ENCODE measurements at regions not wholly inside any gene's neighbourhood (a gene's known extent, or its start where the extent isn't known, plus 50 kb on each side); places are given as distances from the start of the nearest gene placed in this dataset.

GRCh38 chr12:126193190-126193589 lies 1128.0 kb downstream of the AACS start:
- DNase-seq (ENCODE audit: low spot score) = no peak

DNA sequence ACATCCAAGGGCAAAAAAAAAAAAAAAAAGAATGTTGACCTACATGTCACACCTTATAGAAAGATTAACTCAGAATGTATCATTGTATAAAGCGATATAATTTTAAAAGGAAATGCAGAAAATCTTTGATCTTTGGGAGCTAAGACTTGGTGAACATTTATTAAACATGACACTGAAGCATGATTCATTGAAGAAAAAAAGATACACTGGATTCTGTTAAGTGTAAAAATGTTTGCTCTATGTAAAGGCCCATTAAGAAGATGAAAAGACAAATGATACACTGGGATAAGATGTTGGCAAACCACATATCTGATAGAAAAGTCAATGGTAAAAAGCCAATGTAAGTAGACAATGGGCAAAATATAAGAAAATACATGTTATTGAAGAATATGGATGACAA lies 1131.0 kb downstream of the AACS start:
- no peak for DNase-seq (ENCODE audit: low spot score)

- DNase-seq (ENCODE audit: low spot score) = no peak
Measured at GRCh38 chr12:126198516-126198915, 1133.3 kb downstream of the AACS start.

- DNase-seq (ENCODE audit: low spot score) = no peak
Measured at GRCh38 chr12:126198966-126199692, 1133.9 kb downstream of the AACS start.

DNA sequence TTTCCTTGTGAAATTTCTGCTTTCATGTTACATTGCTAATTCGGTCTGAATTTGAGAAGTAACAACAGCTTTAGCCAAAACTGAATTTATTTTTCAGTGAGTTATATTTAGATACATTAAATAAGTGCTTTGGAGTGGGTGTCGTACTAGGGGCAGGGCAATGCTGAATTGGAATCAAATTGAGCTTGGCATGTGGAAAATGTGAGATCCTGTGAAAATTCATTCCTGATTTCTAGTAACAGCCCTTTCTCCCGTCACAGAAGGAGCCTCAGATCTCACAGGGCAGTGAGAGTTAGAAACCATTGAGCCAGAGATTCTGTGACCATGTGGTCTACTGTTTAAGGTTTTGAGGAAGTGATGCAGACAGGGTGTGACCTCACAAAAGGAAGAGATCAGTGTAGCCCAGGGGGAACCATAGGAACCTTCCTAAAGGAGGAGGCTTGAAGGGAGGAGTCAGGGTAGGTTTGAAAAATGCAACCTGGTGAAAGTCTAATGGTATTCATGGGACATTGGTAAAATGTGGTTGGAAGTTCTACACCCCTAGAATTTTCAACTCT lies 1136.8 kb downstream of the AACS start:
- DNase-seq (ENCODE audit: low spot score) = no peak

- no peak for DNase-seq (ENCODE audit: low spot score)
Measured at GRCh38 chr12:126204326-126204725, 1139.1 kb downstream of the AACS start.

DNA sequence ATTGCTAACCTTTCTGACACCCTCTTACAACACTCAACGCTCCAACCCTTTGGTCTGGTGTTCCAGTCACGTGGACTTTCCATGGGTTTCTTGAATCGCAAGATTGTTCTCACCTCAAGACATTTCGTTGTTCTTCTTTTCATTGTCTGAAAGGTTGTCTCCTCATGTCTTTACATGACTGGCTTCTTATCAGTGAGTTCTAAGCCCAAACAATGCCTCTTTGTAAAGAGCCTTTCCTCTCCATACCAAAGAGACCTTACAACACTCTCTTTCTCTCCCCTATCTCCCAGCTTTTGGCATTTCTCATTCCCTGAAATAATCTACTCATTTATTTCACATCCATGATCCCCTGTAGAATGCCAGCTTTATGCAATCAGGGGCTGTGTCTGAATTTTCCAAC lies 1144.8 kb downstream of the AACS start:
- DNase-seq (ENCODE audit: low spot score) = no peak

GRCh38 chr12:126210448-126210847 lies 1145.2 kb downstream of the AACS start:
- DNase-seq (ENCODE audit: low spot score) = no peak

DNA sequence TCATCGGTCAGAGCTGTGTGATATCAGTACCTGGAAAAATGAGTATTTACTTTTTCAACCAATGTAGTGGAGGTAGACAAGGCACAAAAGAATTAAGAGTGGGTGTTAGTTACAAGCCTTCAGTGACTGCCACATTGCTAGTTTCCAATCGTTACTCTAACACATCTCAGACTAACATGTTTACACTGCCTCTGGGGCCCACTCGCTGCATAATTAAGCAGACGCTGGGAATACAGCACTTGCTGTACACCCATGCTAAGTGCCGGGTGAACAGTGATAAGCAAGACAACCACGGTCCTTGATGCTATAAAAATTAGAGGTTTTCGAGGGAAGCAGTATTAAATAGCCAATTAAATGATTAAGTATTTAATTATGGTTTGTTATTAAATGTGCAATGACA lies 1147.6 kb downstream of the AACS start:
- DNase-seq (ENCODE audit: low spot score) = no peak

- DNase-seq (ENCODE audit: low spot score) = no peak
Measured at GRCh38 chr12:126218697-126219096, 1153.5 kb downstream of the AACS start.

DNA sequence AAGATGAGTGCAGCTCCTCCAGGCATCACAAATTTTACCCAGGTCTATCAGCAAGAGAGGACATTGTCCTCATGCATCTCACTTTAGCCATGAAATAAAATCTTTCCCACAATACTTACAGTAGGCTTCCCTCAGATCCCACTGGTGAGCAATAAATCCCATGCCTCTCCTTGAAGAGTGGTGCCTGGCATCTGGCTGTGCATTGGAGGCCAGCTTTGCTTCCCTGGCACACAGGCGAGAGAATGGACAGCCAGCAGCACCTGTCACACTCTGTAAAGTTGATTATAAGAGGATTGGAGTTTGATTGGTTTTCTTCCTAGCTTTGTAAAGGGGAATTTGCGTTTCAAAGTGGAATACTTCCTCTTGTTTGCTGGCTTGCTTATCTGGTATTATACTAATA lies 1153.9 kb downstream of the AACS start:
- no peak for DNase-seq (ENCODE audit: low spot score)

GRCh38 chr12:126219654-126220279 lies 1154.5 kb downstream of the AACS start:
- DNase-seq (ENCODE audit: low spot score) = no peak

- DNase-seq (ENCODE audit: low spot score) = no peak
Measured at GRCh38 chr12:126224032-126224431, 1158.8 kb downstream of the AACS start.

DNA sequence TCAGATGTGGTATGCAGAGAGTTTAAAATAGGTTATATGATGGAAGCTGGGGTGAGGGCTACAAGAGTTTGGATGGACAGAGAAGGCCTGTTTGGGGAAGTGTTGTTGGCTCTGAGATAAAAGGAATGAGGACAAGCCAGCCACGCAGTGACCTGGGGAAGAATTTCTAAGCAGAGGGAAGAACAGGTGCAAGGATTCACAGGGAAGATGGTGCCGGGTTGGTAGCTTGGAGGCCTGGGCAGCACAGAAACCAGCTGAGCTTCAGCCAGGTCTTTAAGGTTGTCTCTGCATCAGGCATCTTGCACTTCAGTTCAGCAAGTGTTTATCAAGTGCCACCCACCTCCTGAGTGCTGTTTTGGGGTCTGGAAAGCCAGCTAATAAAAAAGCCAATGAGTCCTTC lies 1163.7 kb downstream of the AACS start:
- DNase-seq (ENCODE audit: low spot score) = no peak

- DNase-seq (ENCODE audit: low spot score) = no peak
Measured at GRCh38 chr12:126232711-126233110, 1167.5 kb downstream of the AACS start.

DNA sequence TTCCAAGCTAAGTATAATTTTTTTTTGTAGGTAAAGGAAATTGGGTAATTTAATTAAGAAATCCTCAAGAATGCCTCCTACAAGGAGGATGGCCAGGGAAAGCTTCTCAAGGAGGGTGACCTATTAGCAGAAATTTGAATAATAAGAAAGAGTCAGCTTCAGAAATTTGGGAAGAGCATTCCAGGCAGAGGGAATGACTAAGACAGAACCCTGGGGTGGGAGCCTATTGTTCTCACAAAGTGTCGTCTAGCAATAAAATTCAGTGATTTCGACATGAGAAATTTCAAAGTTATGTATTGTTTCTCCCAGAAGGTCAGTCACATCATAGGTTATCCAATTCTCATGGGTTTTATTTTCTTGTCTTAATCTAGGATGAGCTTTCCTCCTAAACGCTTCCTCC lies 1168.4 kb downstream of the AACS start:
- DNase-seq (ENCODE audit: low spot score) = no peak

DNA sequence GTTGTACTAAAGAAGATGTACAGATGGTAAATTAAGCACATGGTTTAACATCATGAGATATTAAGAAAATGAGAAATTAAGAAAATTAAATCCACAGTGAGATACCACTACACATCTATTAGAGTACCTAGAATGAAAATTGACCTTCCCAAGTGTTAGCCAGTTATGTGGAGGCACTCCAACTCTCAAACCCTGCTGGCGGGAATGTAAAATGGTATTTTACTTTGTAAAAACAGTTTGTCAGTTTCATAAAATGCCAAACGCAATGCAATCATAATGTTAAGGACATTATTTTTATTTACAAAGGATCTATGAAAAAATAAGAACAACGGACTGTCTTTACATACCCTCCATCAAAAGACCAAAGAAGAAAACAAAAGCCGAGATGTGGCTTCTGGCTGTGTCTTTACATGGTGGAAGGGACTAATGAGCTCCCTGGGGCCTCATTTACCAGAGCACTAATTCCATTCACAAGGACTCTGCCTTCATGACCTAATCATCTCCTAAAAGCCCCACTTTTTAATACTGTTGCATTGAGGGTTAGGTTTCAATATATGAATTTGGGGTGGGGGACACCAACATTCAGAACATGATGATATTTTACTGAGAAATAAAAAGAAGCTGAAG lies 1178.7 kb downstream of the AACS start:
- DNase-seq (ENCODE audit: low spot score) = no peak

GRCh38 chr12:126247936-126248335 lies 1182.7 kb downstream of the AACS start:
- DNase-seq (ENCODE audit: low spot score) = no peak

- DNase-seq (ENCODE audit: low spot score) = no peak
Measured at GRCh38 chr12:126248871-126249403, 1183.7 kb downstream of the AACS start.

- no peak for DNase-seq (ENCODE audit: low spot score)
Measured at GRCh38 chr12:126258190-126258589, 1193.0 kb downstream of the AACS start.

DNA sequence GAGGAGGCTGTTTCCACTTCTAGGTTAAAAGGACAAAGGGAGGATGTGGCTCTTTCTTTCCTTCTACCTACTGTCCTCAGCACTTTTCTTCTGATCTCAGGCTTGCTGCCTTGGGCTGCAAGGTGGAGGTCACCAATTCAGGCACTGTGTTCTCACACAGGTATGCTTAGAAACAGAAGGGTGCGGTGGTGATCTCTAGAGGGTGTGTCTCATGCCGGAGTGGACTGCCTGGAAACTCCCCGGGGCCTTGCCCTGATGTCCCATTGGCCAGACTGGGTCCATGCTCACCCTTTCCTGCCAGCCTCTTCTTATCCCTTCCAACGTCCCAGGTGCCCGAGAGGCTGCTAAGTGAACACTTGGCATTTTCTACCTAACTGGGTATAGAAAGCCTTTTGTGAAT lies 1197.6 kb downstream of the AACS start:
- DNase-seq (ENCODE audit: low spot score) = no peak

DNA sequence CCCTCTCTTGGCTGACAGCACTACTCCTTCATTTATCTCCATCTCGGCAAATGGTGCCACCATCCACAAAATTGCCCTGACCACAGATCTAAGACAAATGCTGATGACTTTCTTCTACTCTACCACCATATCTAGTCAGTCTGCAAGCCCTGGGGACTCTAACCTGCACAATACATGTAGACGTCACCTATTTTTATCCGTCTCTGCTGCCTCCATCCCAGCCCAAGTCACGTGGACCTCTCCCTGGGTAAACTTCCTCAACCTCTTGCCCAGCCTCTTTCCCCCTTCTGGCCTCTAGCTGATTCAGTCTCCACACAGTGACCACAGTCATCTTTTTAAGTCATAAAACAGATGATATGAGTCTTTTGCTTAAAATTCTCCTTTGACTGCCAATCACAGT lies 1203.0 kb downstream of the AACS start:
- DNase-seq (ENCODE audit: low spot score) = no peak

GRCh38 chr12:126271159-126271558 lies 1205.9 kb downstream of the AACS start:
- DNase-seq (ENCODE audit: low spot score) = no peak

Measured in AG08396 (cell line).